HEK293 (cell line): ENCODE measurements at regions not wholly inside any gene's neighbourhood (a gene's known extent, or its start where the extent isn't known, plus 50 kb on each side); places are given as distances from the start of the nearest gene placed in this dataset.

Experiments
- CTCF ChIA-PET: fragments of 350-600 bp; formaldehyde crosslinking; extraction: SDS; loops from one replicate; lab custom pipeline; 2021; ENCODE audit warnings: antibody characterized with exemption; lab: Yijun Ruan, JAX
- POLR2A ChIA-PET: fragments of 300-600 bp; formaldehyde crosslinking; extraction: SDS; loops from one replicate; lab custom pipeline; 2020; ENCODE audit warnings: antibody characterized with exemption, inconsistent platforms; lab: Yijun Ruan, JAX
- H3K27ac ChIP-seq: fragments of 200-500 bp; sonication (Bioruptor generic); 2 replicates; pipeline ENCODE4 v1.5.1; 2014; ENCODE audit warnings: low read depth, low read length, control low read depth, inconsistent platforms; ENCODE audit errors: extremely low read depth
- H3K36me3 ChIP-seq, 2 experiments: fragments of 200-500 bp in 1 of 2; sonication (Bioruptor generic) in 1 of 2; 1 replicate in 1 of 2; 2 replicates in 1 of 2; pipeline ENCODE4 v1.5.1; 2014 to 2017; ENCODE audit warnings: inconsistent platforms in 2 of 2, low read length in 2 of 2; ENCODE audit not compliant: control insufficient read depth in 2 of 2, insufficient read depth in 1 of 2
- H3K4me1 ChIP-seq: fragments of 200-500 bp; sonication (Bioruptor generic); 2 replicates; pipeline ENCODE4 v1.5.1; 2014; ENCODE audit warnings: mild to moderate bottlenecking, low read length, inconsistent platforms; ENCODE audit not compliant: control insufficient read depth, insufficient read depth
- H3K4me3 ChIP-seq: 2 replicates; pipeline ENCODE4 v1.5.1; 2011; ENCODE audit warnings: low read depth, mild to moderate bottlenecking, control low read depth, low read length, moderate library complexity
- H3K9me3 ChIP-seq: fragments of 200-500 bp; sonication (Bioruptor generic); 2 replicates; pipeline ENCODE4 v1.5.1; 2014; ENCODE audit warnings: low read depth, low read length, inconsistent platforms; ENCODE audit not compliant: control insufficient read depth, insufficient read depth
- FEZF1 ChIP-seq: fragments of 450-650 bp; formaldehyde crosslinking; IDR thresholded peaks from 2 replicates; pipeline ENCODE4 v1.5.1; 2016; ENCODE audit warnings: missing biosample characterization, missing genetic modification characterization
- GLI2 ChIP-seq: fragments of 450-650 bp; formaldehyde crosslinking; IDR thresholded peaks from 2 replicates; pipeline ENCODE4; 2017; ENCODE audit warnings: missing biosample characterization, missing genetic modification characterization, low read depth, borderline replicate concordance
- GLIS2 ChIP-seq: fragments of 450-650 bp; formaldehyde crosslinking; IDR thresholded peaks from 2 replicates; pipeline ENCODE4 v1.5.1; 2016; ENCODE audit warnings: missing biosample characterization, missing genetic modification characterization
- MYNN ChIP-seq: fragments of 450-650 bp; formaldehyde crosslinking; IDR thresholded peaks from 2 replicates; pipeline ENCODE4 v1.5.1; 2016; ENCODE audit warnings: missing biosample characterization, missing genetic modification characterization, borderline replicate concordance
- OSR2 ChIP-seq: fragments of 450-650 bp; formaldehyde crosslinking; IDR thresholded peaks from 2 replicates; pipeline ENCODE4 v1.5.1; 2016; ENCODE audit warnings: missing biosample characterization, missing genetic modification characterization
- SCRT2 ChIP-seq: fragments of 450-650 bp; formaldehyde crosslinking; IDR thresholded peaks from 2 replicates; pipeline ENCODE4 v1.5.1; 2016; ENCODE audit warnings: missing biosample characterization, missing genetic modification characterization
- SP7 ChIP-seq: fragments of 450-650 bp; formaldehyde crosslinking; IDR thresholded peaks from 2 replicates; pipeline ENCODE4 v1.5.1; 2016; ENCODE audit warnings: missing biosample characterization, missing genetic modification characterization
- ZFP37 ChIP-seq: fragments of 450-650 bp; formaldehyde crosslinking; IDR thresholded peaks from 2 replicates; pipeline ENCODE4 v1.5.1; 2016; ENCODE audit warnings: missing biosample characterization, missing genetic modification characterization
- ZNF140 ChIP-seq: fragments of 450-650 bp; formaldehyde crosslinking; IDR thresholded peaks from 2 replicates; pipeline ENCODE4 v1.5.1; 2016; ENCODE audit warnings: missing biosample characterization, missing genetic modification characterization
- ZNF16 ChIP-seq: fragments of 450-650 bp; formaldehyde crosslinking; IDR thresholded peaks from 2 replicates; pipeline ENCODE4 v1.5.1; 2016; ENCODE audit warnings: low read depth, missing biosample characterization, missing genetic modification characterization
- ZNF19 ChIP-seq: fragments of 450-650 bp; formaldehyde crosslinking; IDR thresholded peaks from 2 replicates; pipeline ENCODE4; 2016; ENCODE audit warnings: missing biosample characterization, missing genetic modification characterization, low read depth
- ZNF202 ChIP-seq: fragments of 450-650 bp; formaldehyde crosslinking; IDR thresholded peaks from 2 replicates; pipeline ENCODE4 v1.5.1; 2016; ENCODE audit warnings: missing biosample characterization, missing genetic modification characterization, borderline replicate concordance
- ZNF366 ChIP-seq: fragments of 450-650 bp; formaldehyde crosslinking; conservative IDR thresholded peaks from 2 replicates; pipeline ENCODE4 v1.5.1; 2016; ENCODE audit warnings: missing biosample characterization, missing genetic modification characterization
- ZNF423 ChIP-seq: fragments of 450-650 bp; formaldehyde crosslinking; IDR thresholded peaks from 2 replicates; pipeline ENCODE4 v1.5.1; 2016; ENCODE audit warnings: missing biosample characterization, missing genetic modification characterization
- ZNF426 ChIP-seq: fragments of 450-650 bp; formaldehyde crosslinking; IDR thresholded peaks from 2 replicates; pipeline ENCODE4 v1.5.1; 2017; ENCODE audit warnings: missing biosample characterization, missing genetic modification characterization, mild to moderate bottlenecking, inconsistent platforms, moderate library complexity
- ZNF768 ChIP-seq: fragments of 450-650 bp; formaldehyde crosslinking; IDR thresholded peaks from 2 replicates; pipeline ENCODE4 v1.5.1; 2018; ENCODE audit warnings: missing biosample characterization, mild to moderate bottlenecking, missing genetic modification characterization
- ZNF791 ChIP-seq: fragments of 450-650 bp; formaldehyde crosslinking; IDR thresholded peaks from 2 replicates; pipeline ENCODE4 v1.5.1; 2016; ENCODE audit warnings: missing biosample characterization, missing genetic modification characterization
- ZNF843 ChIP-seq: fragments of 450-650 bp; formaldehyde crosslinking; IDR thresholded peaks from 2 replicates; pipeline ENCODE4 v1.5.1; 2016; ENCODE audit warnings: missing biosample characterization, missing genetic modification characterization
- ZSCAN16 ChIP-seq: fragments of 450-650 bp; formaldehyde crosslinking; IDR thresholded peaks from 2 replicates; pipeline ENCODE4 v1.5.1; 2016; ENCODE audit warnings: missing biosample characterization, missing genetic modification characterization
- TF ChIP-seq, protein P1 (sequence below): fragments of 450-650 bp; formaldehyde crosslinking; IDR thresholded peaks from 2 replicates; pipeline ENCODE4 v1.5.1; 2016; ENCODE audit warnings: missing biosample characterization, missing genetic modification characterization
- TF ChIP-seq, protein P2 (sequence below): fragments of 450-650 bp; formaldehyde crosslinking; optimal IDR thresholded peaks from 2 replicates; pipeline ENCODE3; 2016; ENCODE audit warnings: missing biosample characterization, mild to moderate bottlenecking, missing genetic modification characterization
- TF ChIP-seq, protein P3 (sequence below): fragments of 450-650 bp; formaldehyde crosslinking; IDR thresholded peaks from 2 replicates; pipeline ENCODE4 v1.5.1; 2017; ENCODE audit warnings: missing biosample characterization, missing genetic modification characterization
- TF ChIP-seq, protein P4 (sequence below): sonication (generic); formaldehyde crosslinking; IDR thresholded peaks from 2 replicates; pipeline ENCODE4 v1.8.1; 2022; ENCODE audit warnings: mild to moderate bottlenecking, moderate library complexity, missing genetic modification reagents

DNA sequence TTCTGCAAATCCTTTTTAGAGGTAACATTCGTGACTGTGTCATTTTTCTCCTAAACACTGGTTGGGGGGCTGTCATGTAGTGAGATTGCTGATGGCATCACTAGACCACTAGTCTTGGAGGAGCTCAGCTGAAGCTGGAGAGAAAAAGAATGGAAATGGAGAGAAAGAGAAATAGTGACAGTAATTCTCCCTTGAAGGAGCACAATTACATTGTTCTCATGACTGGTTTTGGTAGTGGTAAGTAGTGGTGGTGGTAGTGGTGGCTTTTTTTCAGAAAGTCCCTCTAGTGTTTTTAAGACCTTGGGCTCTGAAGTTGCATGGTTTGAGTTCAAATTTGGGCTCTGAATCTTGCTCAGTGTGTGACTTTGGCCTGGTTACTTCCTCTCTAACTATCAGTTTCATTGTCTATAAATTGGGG, 99.8 kb downstream of the LARP7 start:
- H3K9me3 ChIP-seq = no peaks in the 10 kb centered on the region
- no peak overlapping the region for H3K27ac ChIP-seq
- TF ChIP-seq ZSCAN16 = no peak
- H3K4me1 ChIP-seq = no peaks in the 10 kb centered on the region
- H3K4me3 ChIP-seq = no peak overlapping the region
- ChIA-PET CTCF (interaction anchor here (0.6 kb wide), 1 partner anchor 71 kb away, joined by 3 read pairs; no protein-coding TSS in a partner anchor), POLR2A (no interaction called here)
- no peaks in the 10 kb centered on the region for H3K36me3 ChIP-seq

DNA sequence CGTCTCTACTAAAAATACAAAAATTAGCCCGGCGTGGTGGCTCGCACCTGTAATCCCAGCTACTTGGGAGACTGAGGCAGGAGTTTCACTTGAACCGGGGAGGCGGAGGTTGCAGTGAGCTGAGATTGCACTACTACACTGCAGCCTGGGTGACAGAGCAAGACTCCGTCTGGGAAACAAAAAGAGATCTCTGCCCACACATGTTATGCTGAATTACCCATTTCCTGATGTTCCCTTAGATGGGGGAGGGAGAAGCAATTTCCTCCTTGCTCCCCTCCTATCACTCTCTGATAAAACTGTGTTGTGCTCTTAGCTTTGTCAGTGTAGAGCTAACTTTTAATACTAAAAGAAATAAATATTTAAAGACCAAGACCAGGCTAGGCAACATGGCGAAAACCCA, 102.5 kb downstream of the LARP7 start:
- TF ChIP-seq ZNF426 (tag by site-specific recombination) (no peak), ZNF202 (tag by site-specific recombination) (no peak), OSR2 (no peak), ZNF140 (tag by site-specific recombination) (no peak), ZNF16 (tag by site-specific recombination) (no peak), ZNF19 (tag by site-specific recombination) (no peak), ZNF843 (no peak), GLIS2 (tag by site-specific recombination) (no peak)
- TF ChIP-seq, protein P1, sequence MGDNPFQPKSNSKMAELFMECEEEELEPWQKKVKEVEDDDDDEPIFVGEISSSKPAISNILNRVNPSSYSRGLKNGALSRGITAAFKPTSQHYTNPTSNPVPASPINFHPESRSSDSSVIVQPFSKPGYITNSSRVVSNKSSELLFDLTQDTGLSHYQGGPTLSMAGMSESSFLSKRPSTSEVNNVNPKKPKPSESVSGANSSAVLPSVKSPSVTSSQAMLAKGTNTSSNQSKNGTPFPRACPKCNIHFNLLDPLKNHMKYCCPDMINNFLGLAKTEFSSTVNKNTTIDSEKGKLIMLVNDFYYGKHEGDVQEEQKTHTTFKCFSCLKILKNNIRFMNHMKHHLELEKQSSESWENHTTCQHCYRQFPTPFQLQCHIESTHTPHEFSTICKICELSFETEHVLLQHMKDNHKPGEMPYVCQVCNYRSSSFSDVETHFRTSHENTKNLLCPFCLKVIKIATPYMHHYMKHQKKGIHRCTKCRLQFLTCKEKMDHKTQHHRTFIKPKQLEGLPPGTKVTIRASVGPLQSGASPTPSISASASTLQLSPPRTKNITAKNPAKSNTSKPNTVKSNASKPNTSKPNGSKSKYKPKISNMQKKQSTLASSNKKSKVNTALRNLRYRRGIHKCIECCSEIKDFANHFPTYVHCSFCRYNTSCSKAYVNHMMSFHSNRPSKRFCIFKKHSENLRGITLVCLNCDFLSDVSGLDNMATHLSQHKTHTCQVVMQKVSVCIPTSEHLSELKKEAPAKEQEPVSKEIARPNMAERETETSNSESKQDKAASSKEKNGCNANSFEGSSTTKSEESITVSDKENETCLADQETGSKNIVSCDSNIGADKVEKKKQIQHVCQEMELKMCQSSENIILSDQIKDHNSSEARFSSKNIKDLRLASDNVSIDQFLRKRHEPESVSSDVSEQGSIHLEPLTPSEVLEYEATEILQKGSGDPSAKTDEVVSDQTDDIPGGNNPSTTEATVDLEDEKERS = no peak
- no peak overlapping the region for H3K27ac ChIP-seq
- POLR2A ChIA-PET = no interaction called here
- no peaks in the 10 kb centered on the region for H3K36me3 ChIP-seq
- no peak overlapping the region for H3K4me3 ChIP-seq
- CTCF ChIA-PET = interaction anchor here (0.6 to 1.1 kb wide), 3 partner anchors 23 to 1283 kb away, joined by 3 to 4 read pairs (median 3); no protein-coding TSS in a partner anchor
- H3K9me3 ChIP-seq = no peaks in the 10 kb centered on the region
- no peaks in the 10 kb centered on the region for H3K4me1 ChIP-seq

DNA sequence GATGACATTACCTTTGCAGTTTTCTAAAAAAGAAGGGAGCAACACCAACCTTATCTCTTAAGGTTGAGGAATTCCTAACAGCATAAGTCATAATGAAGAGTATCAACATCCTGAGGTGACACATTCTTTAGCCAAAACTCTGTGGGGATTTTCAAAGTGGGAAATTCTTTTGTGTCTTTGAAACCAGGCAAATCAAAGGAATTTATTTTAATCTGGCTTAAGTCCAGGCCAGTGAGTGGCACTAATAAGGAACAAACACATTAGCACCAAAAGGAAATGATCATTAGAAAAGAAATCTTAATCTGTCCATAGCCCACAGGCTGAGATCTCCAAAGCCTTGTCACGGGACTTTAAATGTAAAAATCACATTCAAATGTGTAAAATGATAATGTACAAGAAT, 110.1 kb downstream of the LARP7 start:
- Histone ChIP-seq H3K9me3 (no peaks in the 10 kb centered on the region), H3K4me1 (no peaks in the 10 kb centered on the region), H3K27ac (no peak overlapping the region), H3K4me3 (no peak overlapping the region), H3K36me3 (no peaks in the 10 kb centered on the region)
- ChIA-PET POLR2A (no interaction called here), CTCF (interaction anchor here (0.6 kb wide), 1 partner anchor 111 kb away, joined by 3 read pairs; no protein-coding TSS in a partner anchor)
- TF ChIP-seq FEZF1 (tag by site-specific recombination) (no peak), ZNF768 (tag by site-specific recombination) (no peak), SCRT2 (tag by site-specific recombination) (no peak), ZNF791 (no peak), SP7 (tag by site-specific recombination) (no peak), ZFP37 (tag by site-specific recombination) (no peak), GLI2 (tag by site-specific recombination) (no peak), MYNN (tag by site-specific recombination) (no peak), ZNF423 (tag by site-specific recombination) (no peak), ZNF366 (no peak), OSR2 (no peak)
- TF ChIP-seq, protein P2, sequence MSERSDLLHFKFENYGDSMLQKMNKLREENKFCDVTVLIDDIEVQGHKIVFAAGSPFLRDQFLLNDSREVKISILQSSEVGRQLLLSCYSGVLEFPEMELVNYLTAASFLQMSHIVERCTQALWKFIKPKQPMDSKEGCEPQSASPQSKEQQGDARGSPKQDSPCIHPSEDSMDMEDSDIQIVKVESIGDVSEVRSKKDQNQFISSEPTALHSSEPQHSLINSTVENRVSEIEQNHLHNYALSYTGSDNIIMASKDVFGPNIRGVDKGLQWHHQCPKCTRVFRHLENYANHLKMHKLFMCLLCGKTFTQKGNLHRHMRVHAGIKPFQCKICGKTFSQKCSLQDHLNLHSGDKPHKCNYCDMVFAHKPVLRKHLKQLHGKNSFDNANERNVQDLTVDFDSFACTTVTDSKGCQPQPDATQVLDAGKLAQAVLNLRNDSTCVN = no peak
- TF ChIP-seq, protein P3, sequence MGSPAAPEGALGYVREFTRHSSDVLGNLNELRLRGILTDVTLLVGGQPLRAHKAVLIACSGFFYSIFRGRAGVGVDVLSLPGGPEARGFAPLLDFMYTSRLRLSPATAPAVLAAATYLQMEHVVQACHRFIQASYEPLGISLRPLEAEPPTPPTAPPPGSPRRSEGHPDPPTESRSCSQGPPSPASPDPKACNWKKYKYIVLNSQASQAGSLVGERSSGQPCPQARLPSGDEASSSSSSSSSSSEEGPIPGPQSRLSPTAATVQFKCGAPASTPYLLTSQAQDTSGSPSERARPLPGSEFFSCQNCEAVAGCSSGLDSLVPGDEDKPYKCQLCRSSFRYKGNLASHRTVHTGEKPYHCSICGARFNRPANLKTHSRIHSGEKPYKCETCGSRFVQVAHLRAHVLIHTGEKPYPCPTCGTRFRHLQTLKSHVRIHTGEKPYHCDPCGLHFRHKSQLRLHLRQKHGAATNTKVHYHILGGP (tag by site-specific recombination) = no peak
- TF ChIP-seq, protein P4, sequence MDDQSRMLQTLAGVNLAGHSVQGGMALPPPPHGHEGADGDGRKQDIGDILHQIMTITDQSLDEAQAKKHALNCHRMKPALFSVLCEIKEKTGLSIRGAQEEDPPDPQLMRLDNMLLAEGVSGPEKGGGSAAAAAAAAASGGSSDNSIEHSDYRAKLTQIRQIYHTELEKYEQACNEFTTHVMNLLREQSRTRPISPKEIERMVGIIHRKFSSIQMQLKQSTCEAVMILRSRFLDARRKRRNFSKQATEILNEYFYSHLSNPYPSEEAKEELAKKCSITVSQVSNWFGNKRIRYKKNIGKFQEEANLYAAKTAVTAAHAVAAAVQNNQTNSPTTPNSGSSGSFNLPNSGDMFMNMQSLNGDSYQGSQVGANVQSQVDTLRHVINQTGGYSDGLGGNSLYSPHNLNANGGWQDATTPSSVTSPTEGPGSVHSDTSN (CRISPR knock-in tag) = no peak
- TF ChIP-seq, protein P1 = no peak
